ENCODE measurements at regions not wholly inside any gene's neighbourhood (a gene's known extent, or its start where the extent isn't known, plus 50 kb on each side); places are given as distances from the start of the nearest gene placed in this dataset.

GRCh38 chr3:159147813-159148212, 346.0 kb downstream of the MFSD1 start:
- CTCF ChIA-PET = no interaction called here
- no peak for ATAC-seq
- POLR2A ChIA-PET = no interaction called here

GRCh38 chr3:159148466-159148865, 346.6 kb downstream of the MFSD1 start:
- no peaks in the 10 kb centered on the region for H3K4me1 Mint-ChIP-seq (ENCODE audit: low read depth)
- H3K9me3 Mint-ChIP-seq = no peaks in the 10 kb centered on the region
- no peak for ATAC-seq
- DNase-seq = no peak
- H3K27me3 Mint-ChIP-seq = no peaks in the 10 kb centered on the region
- intact Hi-C loops (cut with micrococcal nuclease) = no loop called here
- no peak overlapping the region for H3K27ac Mint-ChIP-seq
- no peaks in the 10 kb centered on the region for H3K36me3 Mint-ChIP-seq (ENCODE audit: low read depth)
- no peak for TF ChIP-seq CTCF (IDR thresholded peaks at IDR 0.05)
- ChIA-PET POLR2A (no interaction called here), CTCF (no interaction called here)
- no peak overlapping the region for H3K4me3 Mint-ChIP-seq

More at GRCh38 chr3:159147813-159148212, 346.0 kb downstream of the MFSD1 start:
- H3K36me3 Mint-ChIP-seq (ENCODE audit: low read depth) = no peaks in the 10 kb centered on the region
- H3K4me3 Mint-ChIP-seq = no peak overlapping the region
- TF ChIP-seq CTCF (IDR thresholded peaks at IDR 0.05) = no peak
- intact Hi-C loops (cut with micrococcal nuclease) = no loop called here
- H3K27ac Mint-ChIP-seq = no peak overlapping the region
- DNase-seq = no peak
- no peaks in the 10 kb centered on the region for H3K9me3 Mint-ChIP-seq
- H3K27me3 Mint-ChIP-seq = peaks cover 2% of the 10 kb centered on the region
- H3K4me1 Mint-ChIP-seq (ENCODE audit: low read depth) = no peaks in the 10 kb centered on the region

GRCh38 chr3:159149131-159149530, 347.3 kb downstream of the MFSD1 start:
- DNase-seq = no peak
- Mint-ChIP-seq H3K4me3 (no peak overlapping the region), H3K27ac (no peak overlapping the region), H3K4me1 (ENCODE audit: low read depth) (no peaks in the 10 kb centered on the region), H3K36me3 (ENCODE audit: low read depth) (no peaks in the 10 kb centered on the region), H3K27me3 (no peaks in the 10 kb centered on the region), H3K9me3 (no peaks in the 10 kb centered on the region)
- ChIA-PET CTCF (no interaction called here), POLR2A (no interaction called here)
- intact Hi-C loops (cut with micrococcal nuclease) = no loop called here
- no peak for ATAC-seq
- no peak for TF ChIP-seq CTCF (IDR thresholded peaks at IDR 0.05)

- DNase-seq (no peak), ATAC-seq (no peak)
- ChIA-PET CTCF (no interaction called here), POLR2A (no interaction called here)
- no peaks in the 10 kb centered on the region for H3K27me3 Mint-ChIP-seq
- no peaks in the 10 kb centered on the region for H3K36me3 Mint-ChIP-seq (ENCODE audit: low read depth)
- TF ChIP-seq CTCF (IDR thresholded peaks at IDR 0.05) = no peak
- H3K4me1 Mint-ChIP-seq (ENCODE audit: low read depth) = no peaks in the 10 kb centered on the region
- H3K4me3 Mint-ChIP-seq = no peak overlapping the region
- H3K9me3 Mint-ChIP-seq = no peaks in the 10 kb centered on the region
- no peak overlapping the region for H3K27ac Mint-ChIP-seq
- intact Hi-C loops (cut with micrococcal nuclease) = no loop called here
Observed at GRCh38 chr3:159149633-159150032, 347.8 kb downstream of the MFSD1 start.

- TF ChIP-seq CTCF (IDR thresholded peaks at IDR 0.05) = no peak
- H3K27ac Mint-ChIP-seq = no peak overlapping the region
- ChIA-PET POLR2A (no interaction called here), CTCF (no interaction called here)
- intact Hi-C loops (cut with micrococcal nuclease) = no loop called here
- H3K4me1 Mint-ChIP-seq (ENCODE audit: low read depth) = no peaks in the 10 kb centered on the region
- H3K36me3 Mint-ChIP-seq (ENCODE audit: low read depth) = no peaks in the 10 kb centered on the region
- no peaks in the 10 kb centered on the region for H3K9me3 Mint-ChIP-seq
- ATAC-seq (no peak), DNase-seq (no peak)
- H3K27me3 Mint-ChIP-seq = no peaks in the 10 kb centered on the region
- H3K4me3 Mint-ChIP-seq = no peak overlapping the region
Observed at GRCh38 chr3:159150180-159150579, 348.3 kb downstream of the MFSD1 start.
